Activated T-helper 9 cell treated with anti-CD3 and anti-CD28 coated beads, Interleukin-2, amount 50 U/mL, for 16 hours (primary cell): ENCODE measurements at regions not wholly inside any gene's neighbourhood (a gene's known extent, or its start where the extent isn't known, plus 50 kb on each side); places are given as distances from the start of the nearest gene placed in this dataset.
"Not testable (repeated sequence)": the region's sequence is repeated elsewhere in the genome, so short reads cannot be mapped to it uniquely, and the experiment has no call there.

ENCODE experiments used
- DNase-seq: peaks from one replicate; pipeline ENCODE4 v3.0.0-alpha.2; 2020; ENCODE audit warnings: low read depth

GRCh38 chr19:34034318-34034846 is 137.9 kb upstream of the LSM14A start:
- DNase-seq, result no peak

- peak; percentile 58 for DNase-seq
Measured at GRCh38 chr19:34041925-34042521, 130.3 kb upstream of the LSM14A start.

GRCh38 chr19:34044021-34044420 is 128.3 kb upstream of the LSM14A start:
- DNase-seq, result no peak

- no peak for DNase-seq
Measured at GRCh38 chr19:34049944-34050343, 122.4 kb upstream of the LSM14A start.

- DNase-seq, result not testable (repeated sequence)
Measured at GRCh38 chr19:34050430-34050829, 121.9 kb upstream of the LSM14A start.

- DNase-seq, result no peak
Measured at GRCh38 chr19:34051255-34051654, 121.0 kb upstream of the LSM14A start.

- no peak for DNase-seq
Measured at GRCh38 chr19:34057155-34057554, 115.1 kb upstream of the LSM14A start.

GRCh38 chr19:34066007-34066643 is 106.2 kb upstream of the LSM14A start:
- no peak for DNase-seq

GRCh38 chr19:34067861-34068271 is 104.4 kb upstream of the LSM14A start:
- DNase-seq, result no peak

- DNase-seq, result no peak
Measured at GRCh38 chr19:34075661-34076091, 96.6 kb upstream of the LSM14A start.

- no peak for DNase-seq
Measured at GRCh38 chr19:34082289-34083077, 89.8 kb upstream of the LSM14A start.

- no peak for DNase-seq
Measured at GRCh38 chr19:34084396-34085145, 87.7 kb upstream of the LSM14A start.

GRCh38 chr19:34085336-34085735 is 87.0 kb upstream of the LSM14A start:
- DNase-seq, result no peak

GRCh38 chr19:34088292-34088691 is 84.0 kb upstream of the LSM14A start:
- DNase-seq, result no peak

- no peak for DNase-seq
Measured at GRCh38 chr19:34089566-34089965, 82.7 kb upstream of the LSM14A start.

GRCh38 chr19:34094960-34095359 is 77.3 kb upstream of the LSM14A start:
- DNase-seq, result no peak

- not testable (repeated sequence) for DNase-seq
Measured at GRCh38 chr19:34095411-34095810, 76.9 kb upstream of the LSM14A start.

GRCh38 chr19:34096020-34096915 is 76.0 kb upstream of the LSM14A start:
- DNase-seq, result no peak

- no peak for DNase-seq
Measured at GRCh38 chr19:34104096-34104495, 68.2 kb upstream of the LSM14A start.

- DNase-seq, result no peak
Measured at GRCh38 chr19:34104557-34104956, 67.7 kb upstream of the LSM14A start.

GRCh38 chr19:34109596-34109995 is 62.7 kb upstream of the LSM14A start:
- no peak for DNase-seq
